ENCODE measurements at regions not wholly inside any gene's neighbourhood (a gene's known extent, or its start where the extent isn't known, plus 50 kb on each side); places are given as distances from the start of the nearest gene placed in this dataset.

DNA sequence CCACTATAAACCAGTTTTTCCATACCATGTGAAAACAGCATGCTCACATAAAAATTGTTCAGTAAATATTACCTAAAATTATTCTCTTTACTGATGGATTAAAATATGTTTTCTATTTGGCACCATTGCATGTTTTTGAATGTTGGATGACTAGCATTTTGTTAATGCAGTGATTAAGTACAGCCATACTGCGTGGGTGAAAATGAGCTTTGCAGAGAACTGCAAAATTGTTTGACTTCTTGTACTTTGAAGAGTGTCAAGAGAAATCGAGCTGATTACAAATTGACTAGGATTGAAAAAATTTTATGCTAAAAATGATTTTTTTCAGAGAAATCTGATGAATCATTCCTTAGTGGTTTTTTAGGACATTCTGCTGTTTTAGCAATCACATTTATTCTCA is 452.9 kb downstream of the RPL10L start:
- no peak for DNase-seq (ENCODE audit: low read depth, low spot score)
- in situ Hi-C loops (cut with HindIII; ENCODE audit: low pct_unique_long_range_greater_than_20kb, low sequenced_read_pairs) = no loop called here

DNA sequence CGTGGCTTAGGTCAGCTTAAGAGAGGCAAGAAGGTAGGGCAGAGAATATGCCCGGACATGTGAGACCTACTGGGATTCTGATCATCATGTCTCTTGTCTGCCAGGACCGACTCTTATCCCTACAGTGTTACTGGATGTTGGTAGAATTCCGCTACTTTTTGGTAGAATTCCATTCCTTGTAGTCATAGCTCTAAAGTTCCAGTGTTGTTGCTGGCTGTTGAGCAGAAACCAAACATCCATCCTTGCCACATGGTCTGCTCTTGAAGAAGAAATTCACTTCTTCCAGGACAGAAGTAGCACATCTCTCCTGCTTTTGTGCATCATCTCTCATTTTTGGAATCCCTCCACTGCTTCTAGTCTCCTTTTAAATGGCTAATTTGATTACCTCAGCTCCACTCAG is 453.7 kb downstream of the RPL10L start:
- in situ Hi-C loops (cut with HindIII; ENCODE audit: low pct_unique_long_range_greater_than_20kb, low sequenced_read_pairs) = no loop called here
- DNase-seq (ENCODE audit: low read depth, low spot score) = no peak

Measured in SK-MEL-5 (cell line).